ENCODE measurements at regions not wholly inside any gene's neighbourhood (a gene's known extent, or its start where the extent isn't known, plus 50 kb on each side); places are given as distances from the start of the nearest gene placed in this dataset.
"Not testable (repeated sequence)": the region's sequence is repeated elsewhere in the genome, so short reads cannot be mapped to it uniquely, and the experiment has no call there.

- no peak for DNase-seq
Observed at GRCh38 chr3:110494728-110495127, 576.9 kb upstream of the NECTIN3 start.

DNA sequence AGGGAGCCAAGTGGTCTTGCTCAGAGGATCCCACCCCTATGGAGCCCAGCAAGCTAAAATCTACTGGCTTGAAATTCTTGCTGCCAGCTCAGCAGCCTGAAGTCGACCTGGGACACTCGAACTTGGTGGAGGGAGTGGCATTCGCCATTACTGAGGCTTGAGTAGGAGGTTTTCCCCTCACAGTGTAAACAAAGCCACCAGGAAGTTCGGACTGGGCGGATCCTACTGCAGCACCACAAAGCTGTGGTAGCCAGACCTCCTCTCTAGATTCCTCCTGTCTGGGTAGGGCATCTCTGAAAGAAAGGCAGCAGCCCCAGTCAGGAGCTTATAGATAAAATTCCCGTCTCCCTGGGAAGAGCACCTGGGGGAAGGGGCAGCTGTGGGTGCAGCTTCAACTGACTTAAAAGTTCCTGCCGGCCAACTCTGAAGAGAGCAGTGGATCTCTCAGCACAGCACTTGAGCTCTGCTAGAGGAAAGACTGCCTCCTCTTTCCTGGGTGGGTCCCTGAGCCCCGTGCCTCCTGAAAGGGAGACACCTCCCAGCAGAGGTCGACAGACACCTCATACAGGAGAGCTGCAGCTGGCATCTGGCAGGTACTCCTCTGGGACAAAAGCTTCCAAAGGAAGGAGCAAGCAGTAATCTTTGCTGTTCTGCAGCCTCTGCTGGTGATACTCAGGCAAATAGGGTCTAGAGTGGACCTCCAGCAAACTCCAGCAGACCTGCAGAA lies 576.3 kb upstream of the NECTIN3 start:
- DNase-seq = no peak

GRCh38 chr3:110504401-110504800 lies 567.2 kb upstream of the NECTIN3 start:
- no peak for DNase-seq

DNA sequence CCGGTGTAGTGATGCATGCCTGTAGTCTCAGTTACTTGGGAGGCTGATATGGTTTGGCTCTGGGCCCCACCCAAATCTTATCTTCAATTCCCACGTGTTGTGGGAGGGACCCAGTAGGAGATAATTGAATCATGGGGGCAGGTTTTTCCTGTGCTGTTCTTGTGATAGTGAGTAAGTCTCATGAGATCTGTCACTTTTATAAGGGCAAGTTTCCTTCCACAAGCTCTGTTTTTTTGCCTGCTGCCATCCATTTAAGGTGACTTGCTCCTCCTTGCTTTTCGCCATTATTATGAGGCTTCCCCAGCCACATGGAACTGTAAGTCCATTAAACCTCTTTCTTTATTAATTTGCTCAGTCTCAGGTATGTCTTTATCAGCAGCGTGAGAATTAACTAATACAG lies 566.7 kb upstream of the NECTIN3 start:
- no peak for DNase-seq

GRCh38 chr3:110506890-110507289 lies 564.7 kb upstream of the NECTIN3 start:
- DNase-seq = no peak

DNA sequence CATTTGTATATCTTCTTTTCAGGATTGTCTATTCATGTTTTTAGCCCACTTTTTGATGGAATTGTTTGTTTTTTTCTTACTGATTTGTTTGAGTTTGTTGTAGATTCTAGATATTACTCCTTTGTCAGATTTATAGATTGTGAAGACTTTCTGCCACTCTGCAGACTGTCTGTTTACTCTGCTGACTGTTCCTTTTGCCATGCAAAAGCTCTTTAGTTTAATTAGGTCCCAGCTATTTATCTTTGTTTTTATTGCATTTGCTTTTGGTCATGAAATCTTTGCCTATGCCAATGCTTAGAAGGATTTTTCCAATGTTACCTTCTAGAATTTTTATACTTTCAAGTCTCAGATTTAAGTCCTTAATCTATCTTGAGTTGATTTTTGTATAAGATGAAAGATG lies 564.0 kb upstream of the NECTIN3 start:
- DNase-seq = not testable (repeated sequence)

- no peak for DNase-seq
Observed at GRCh38 chr3:110512961-110513360, 558.7 kb upstream of the NECTIN3 start.

DNA sequence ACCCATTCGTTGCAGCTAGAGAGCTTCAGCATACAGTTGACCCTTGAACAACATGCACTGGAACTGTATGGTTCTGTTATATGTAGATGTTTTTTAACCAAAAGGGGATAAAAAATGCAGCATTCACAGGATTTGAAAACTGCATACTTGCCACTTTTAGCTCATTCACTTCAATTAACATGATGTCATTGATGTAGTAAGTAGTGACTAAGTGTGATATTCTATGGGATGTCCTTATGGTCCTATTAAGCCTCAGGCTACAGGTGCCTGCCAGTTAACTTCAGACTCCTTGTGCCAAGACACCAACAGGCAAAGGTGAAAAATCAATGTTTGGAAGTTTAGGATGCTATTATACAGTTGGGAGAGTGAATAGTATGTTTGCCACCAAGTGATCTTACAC lies 553.6 kb upstream of the NECTIN3 start:
- DNase-seq = no peak

DNA sequence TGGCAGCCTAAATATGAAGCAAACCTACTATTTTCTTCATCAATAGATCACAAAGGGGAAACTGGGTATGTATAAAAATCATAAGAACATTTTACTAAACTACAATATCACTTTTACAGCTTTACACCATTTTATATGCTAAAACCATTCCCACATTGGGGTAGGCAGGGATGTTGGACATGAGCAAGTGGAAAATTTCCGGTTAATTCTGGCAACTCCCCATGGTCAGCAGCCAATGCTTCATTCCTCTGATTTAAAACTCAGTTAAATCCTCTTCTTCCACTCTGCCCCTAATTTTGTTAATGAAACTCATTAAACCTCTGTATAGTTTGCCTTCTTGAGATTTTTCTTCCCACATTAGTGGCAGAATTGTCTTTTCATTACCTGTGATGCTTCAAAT lies 552.5 kb upstream of the NECTIN3 start:
- no peak for DNase-seq

- DNase-seq = no peak
Observed at GRCh38 chr3:110521019-110521418, 550.6 kb upstream of the NECTIN3 start.

DNA sequence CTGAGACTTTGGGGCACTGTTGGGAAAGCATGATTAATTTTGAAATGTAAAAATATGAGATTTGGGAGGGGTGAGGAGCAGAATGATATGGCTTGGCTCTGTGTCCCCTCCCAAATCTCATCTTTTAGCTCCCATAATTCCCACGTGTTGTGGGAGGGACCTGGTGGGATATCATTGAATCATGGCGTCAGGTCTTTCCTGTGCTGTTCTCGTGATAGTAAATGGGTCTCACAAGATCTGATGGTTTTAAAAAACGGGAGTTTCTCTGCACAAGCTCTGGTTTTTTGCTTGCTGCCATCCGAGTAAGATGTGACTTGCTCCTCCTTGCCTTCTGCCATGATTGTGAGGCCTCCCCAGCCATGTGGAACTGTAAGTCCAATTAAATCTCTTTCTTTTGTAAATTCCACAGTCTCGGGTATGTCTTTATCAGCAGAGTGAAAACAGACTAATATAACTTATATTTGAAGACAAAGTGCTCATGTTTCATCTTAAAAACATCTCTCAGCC lies 546.0 kb upstream of the NECTIN3 start:
- DNase-seq = not testable (repeated sequence)

- peak; percentile 51 for DNase-seq
Observed at GRCh38 chr3:110526777-110527727, 544.6 kb upstream of the NECTIN3 start.

GRCh38 chr3:110528305-110529121 lies 543.1 kb upstream of the NECTIN3 start:
- no peak for DNase-seq

DNA sequence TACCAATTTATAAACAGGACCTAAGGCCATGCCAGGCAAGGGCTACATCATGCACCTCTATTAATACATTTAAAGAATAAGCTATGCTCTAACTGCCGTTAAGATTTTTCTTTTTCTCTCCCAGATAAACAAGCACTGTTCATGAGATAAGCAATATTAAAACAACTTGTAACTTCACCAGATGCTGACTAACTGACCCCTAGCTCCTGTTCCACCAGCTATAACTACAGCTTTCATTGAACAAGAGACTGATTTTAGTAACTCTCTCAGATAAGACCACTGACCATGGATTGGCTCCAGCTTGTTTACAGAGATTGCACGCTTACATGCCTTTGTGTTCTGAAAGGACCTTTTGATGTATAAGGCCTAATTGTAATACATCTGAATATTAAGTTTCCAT lies 540.7 kb upstream of the NECTIN3 start:
- no peak for DNase-seq

DNA sequence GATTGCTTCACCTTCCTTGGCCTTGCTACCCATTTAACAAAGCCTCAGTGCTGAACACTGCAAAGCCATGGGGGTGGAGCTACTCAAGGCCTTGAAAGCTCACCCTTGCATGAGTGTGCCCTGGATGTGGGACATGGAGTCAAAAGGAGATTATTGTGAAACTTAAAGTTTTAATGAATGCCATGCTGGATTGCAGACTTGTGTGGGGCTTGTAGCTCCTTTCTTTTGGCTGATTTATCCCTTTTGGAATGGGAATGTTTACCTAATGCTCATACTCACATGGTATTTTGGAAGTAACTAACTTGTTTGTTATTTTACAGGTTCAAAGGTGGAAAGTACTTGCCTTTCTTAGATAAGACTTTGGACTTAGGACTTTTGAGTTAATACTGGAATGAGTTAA lies 538.5 kb upstream of the NECTIN3 start:
- no peak for DNase-seq

DNA sequence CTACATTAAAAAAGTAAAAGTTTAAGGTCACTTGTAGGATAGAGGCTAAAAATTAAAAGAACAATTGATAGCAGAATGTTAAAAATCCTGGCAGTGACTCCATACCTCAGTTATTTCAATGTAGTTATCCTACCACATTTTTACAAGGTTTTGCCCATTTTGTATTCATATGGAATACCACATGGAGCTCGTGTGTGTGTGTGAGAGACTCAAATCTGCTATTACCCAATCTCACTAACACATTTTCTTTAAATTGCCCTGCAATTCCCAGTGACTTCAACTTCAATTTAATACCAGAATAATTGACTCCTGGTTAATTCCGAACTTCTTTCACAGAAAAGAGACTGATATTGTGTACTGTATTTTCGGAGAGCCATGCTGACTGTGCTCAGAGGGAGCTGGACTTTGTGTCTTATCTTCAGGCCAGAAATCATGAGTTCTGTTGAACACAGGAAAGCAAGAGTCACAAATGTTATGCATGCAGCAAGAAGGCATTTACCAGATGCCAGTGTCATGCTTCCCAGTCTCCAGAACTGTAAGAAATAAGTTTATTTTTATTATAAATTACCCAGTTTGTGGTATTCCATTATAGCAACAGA lies 529.0 kb upstream of the NECTIN3 start:
- DNase-seq = no peak

- DNase-seq = no peak
Observed at GRCh38 chr3:110544730-110545129, 526.9 kb upstream of the NECTIN3 start.

GRCh38 chr3:110550511-110550910 lies 521.1 kb upstream of the NECTIN3 start:
- no peak for DNase-seq

- no peak for DNase-seq
Observed at GRCh38 chr3:110562621-110563020, 509.0 kb upstream of the NECTIN3 start.

GRCh38 chr3:110564674-110565073 lies 506.9 kb upstream of the NECTIN3 start:
- DNase-seq = no peak

DNA sequence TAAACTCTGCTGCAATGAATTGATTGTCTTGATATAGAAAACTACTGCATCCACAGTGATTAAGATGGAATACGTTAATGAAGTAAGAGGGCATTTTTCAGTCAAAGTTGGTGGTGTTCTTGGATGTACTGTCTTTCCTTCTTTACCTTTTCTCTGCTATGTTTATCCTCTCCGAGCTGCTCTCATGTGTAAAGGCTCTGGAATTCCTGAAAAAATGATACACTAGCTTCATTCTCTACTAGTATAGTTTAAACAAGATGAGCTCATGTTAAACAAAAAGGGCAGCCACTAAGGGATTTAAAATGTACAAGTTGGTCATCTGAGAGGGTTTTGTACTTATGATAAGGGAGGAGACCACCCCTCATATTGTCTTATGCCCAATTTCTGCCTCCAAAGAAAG lies 504.6 kb upstream of the NECTIN3 start:
- DNase-seq = no peak

- no peak for DNase-seq
Observed at GRCh38 chr3:110568246-110568645, 503.4 kb upstream of the NECTIN3 start.

DNA sequence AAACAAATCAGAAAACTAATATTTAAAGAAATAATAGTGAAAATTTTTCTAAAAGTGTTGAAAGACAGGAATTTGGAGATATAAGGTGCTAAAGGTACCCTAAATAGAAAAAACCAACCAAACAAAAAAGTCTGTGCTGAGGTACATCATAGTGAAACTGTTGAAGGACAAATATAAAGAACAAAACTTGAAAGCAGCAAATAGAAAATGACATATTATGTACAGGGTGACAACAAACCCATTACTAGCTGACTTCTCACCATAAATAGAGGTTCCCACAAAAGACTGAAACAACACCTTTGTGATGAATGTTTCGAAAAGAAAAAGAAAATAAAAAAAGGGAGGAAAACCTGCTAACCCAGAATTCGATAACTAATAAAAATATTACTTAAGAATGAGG lies 502.5 kb upstream of the NECTIN3 start:
- DNase-seq = no peak

Data from eye (tissue), 1 donor.